Ovary (tissue), 3 donors: ENCODE measurements at regions not wholly inside any gene's neighbourhood (a gene's known extent, or its start where the extent isn't known, plus 50 kb on each side); places are given as distances from the start of the nearest gene placed in this dataset.
"Not testable (repeated sequence)": the region's sequence is repeated elsewhere in the genome, so short reads cannot be mapped to it uniquely, and the experiment has no call there.

ENCODE experiments used
- EP300 ChIP-seq: sonication (generic); formaldehyde crosslinking; IDR thresholded peaks from one replicate; pipeline ENCODE4 v1.6.1; 2017; ENCODE audit warnings: antibody characterized with exemption
- POLR2A ChIP-seq: fragments of 450-650 bp; IDR thresholded peaks from one replicate; pipeline ENCODE4 v1.6.1; 2017; ENCODE audit warnings: antibody characterized with exemption, mild to moderate bottlenecking, moderate library complexity
- TF ChIP-seq, protein P1 (sequence below), 3 donors: fragments of 450-650 bp in 2 of 3; fragments of 200-600 bp in 1 of 3; IDR thresholded peaks; one replicate each; pipeline versions ENCODE4 v1.5.1 to v1.8.0; 2016 to 2022; ENCODE audit warnings: antibody characterized with exemption in 3 of 3, mild to moderate bottlenecking in 1 of 3
- donor health status: DM: no; HTN: no; CAD: no.

- not testable (repeated sequence) for TF ChIP-seq EP300, POLR2A
- TF ChIP-seq, protein P1, sequence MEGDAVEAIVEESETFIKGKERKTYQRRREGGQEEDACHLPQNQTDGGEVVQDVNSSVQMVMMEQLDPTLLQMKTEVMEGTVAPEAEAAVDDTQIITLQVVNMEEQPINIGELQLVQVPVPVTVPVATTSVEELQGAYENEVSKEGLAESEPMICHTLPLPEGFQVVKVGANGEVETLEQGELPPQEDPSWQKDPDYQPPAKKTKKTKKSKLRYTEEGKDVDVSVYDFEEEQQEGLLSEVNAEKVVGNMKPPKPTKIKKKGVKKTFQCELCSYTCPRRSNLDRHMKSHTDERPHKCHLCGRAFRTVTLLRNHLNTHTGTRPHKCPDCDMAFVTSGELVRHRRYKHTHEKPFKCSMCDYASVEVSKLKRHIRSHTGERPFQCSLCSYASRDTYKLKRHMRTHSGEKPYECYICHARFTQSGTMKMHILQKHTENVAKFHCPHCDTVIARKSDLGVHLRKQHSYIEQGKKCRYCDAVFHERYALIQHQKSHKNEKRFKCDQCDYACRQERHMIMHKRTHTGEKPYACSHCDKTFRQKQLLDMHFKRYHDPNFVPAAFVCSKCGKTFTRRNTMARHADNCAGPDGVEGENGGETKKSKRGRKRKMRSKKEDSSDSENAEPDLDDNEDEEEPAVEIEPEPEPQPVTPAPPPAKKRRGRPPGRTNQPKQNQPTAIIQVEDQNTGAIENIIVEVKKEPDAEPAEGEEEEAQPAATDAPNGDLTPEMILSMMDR (IDR thresholded peaks at IDR 0.05) = not testable (repeated sequence)
These were observed 166.8 kb downstream of the TENT5A start for GRCh38 chr6:81585686-81586085.
